MM.1S (cell line): ENCODE measurements at regions not wholly inside any gene's neighbourhood (a gene's known extent, or its start where the extent isn't known, plus 50 kb on each side); places are given as distances from the start of the nearest gene placed in this dataset.

Experiments
- DNase-seq: peaks from one replicate; pipeline ENCODE4 v3.0.0-alpha.2; 2015
- H2AFZ ChIP-seq: fragments of 300-600 bp; sonication (generic); 2 replicates; pipeline ENCODE4 v1.6.0; 2016; ENCODE audit warnings: antibody characterized with exemption, low read length
- H3F3A ChIP-seq: fragments of 300-600 bp; sonication (generic); 2 replicates; pipeline ENCODE4 v1.6.1; 2016; ENCODE audit warnings: mild to moderate bottlenecking, antibody characterized with exemption, low read length, moderate library complexity, mixed read lengths; ENCODE audit not compliant: insufficient read depth
- H3K27ac ChIP-seq: fragments of 300-600 bp; sonication (generic); 2 replicates; pipeline ENCODE4 v1.5.1; 2016; ENCODE audit warnings: mild to moderate bottlenecking, low read length
- H3K27me3 ChIP-seq: fragments of 300-600 bp; sonication (generic); replicated peaks from 2 replicates; pipeline ENCODE4 v1.6.0; 2016; ENCODE audit warnings: low read length; ENCODE audit not compliant: insufficient read depth
- H3K36me3 ChIP-seq: fragments of 300-600 bp; sonication (generic); replicated peaks from 2 replicates; pipeline ENCODE4 v1.6.1; 2016; ENCODE audit warnings: mild to moderate bottlenecking, low read length, mixed read lengths; ENCODE audit not compliant: insufficient read depth
- H3K4me1 ChIP-seq: fragments of 300-600 bp; sonication (generic); 2 replicates; pipeline ENCODE4 v1.6.1; 2016; ENCODE audit warnings: low read length, mixed read lengths
- H3K4me2 ChIP-seq: fragments of 300-600 bp; sonication (generic); 2 replicates; pipeline ENCODE4 v1.6.0; 2016; ENCODE audit warnings: low read depth, low read length
- H3K4me3 ChIP-seq: fragments of 300-600 bp; sonication (generic); 2 replicates; pipeline ENCODE4 v1.5.1; 2016; ENCODE audit warnings: low read length, mixed read lengths
- H3K79me2 ChIP-seq: fragments of 300-600 bp; sonication (generic); 2 replicates; pipeline ENCODE4 v1.6.1; 2016; ENCODE audit warnings: mixed run types, low read length, mixed read lengths
- H3K9ac ChIP-seq: fragments of 300-600 bp; sonication (generic); 2 replicates; pipeline ENCODE4 v1.6.1; 2016; ENCODE audit warnings: low read length, mixed read lengths
- H3K9me2 ChIP-seq: fragments of 300-600 bp; sonication (generic); replicated peaks from 2 replicates; pipeline ENCODE4 v1.6.1; 2016; ENCODE audit warnings: mild to moderate bottlenecking, low read length, mixed read lengths; ENCODE audit not compliant: insufficient read depth
- H3K9me3 ChIP-seq: fragments of 300-600 bp; sonication (generic); replicated peaks from 2 replicates; pipeline ENCODE4 v1.6.1; 2016; ENCODE audit warnings: mild to moderate bottlenecking, low read length, mixed read lengths; ENCODE audit not compliant: insufficient read depth
- H4K20me1 ChIP-seq: fragments of 300-600 bp; sonication (generic); 2 replicates; pipeline ENCODE4 v1.6.1; 2016; ENCODE audit warnings: mild to moderate bottlenecking, low read length, moderate library complexity, mixed read lengths; ENCODE audit not compliant: insufficient read depth
- EZH2 ChIP-seq: fragments of 300-600 bp; sonication (generic); optimal IDR thresholded peaks from 2 replicates; pipeline ENCODE3; 2017; ENCODE audit warnings: low read depth, mild to moderate bottlenecking, antibody characterized with exemption, low read length, mixed read lengths
- EZH2phosphoT487 ChIP-seq: fragments of 300-600 bp; sonication (generic); IDR thresholded peaks from 2 replicates; pipeline ENCODE4 v1.6.1; 2018; ENCODE audit warnings: antibody characterized with exemption, low read length
- TF ChIP-seq, protein P1 (sequence below): fragments of 300-600 bp; sonication (generic); IDR thresholded peaks from 2 replicates; pipeline ENCODE4 v1.5.1; 2016; ENCODE audit warnings: antibody characterized with exemption, low read length, mixed read lengths

DNA sequence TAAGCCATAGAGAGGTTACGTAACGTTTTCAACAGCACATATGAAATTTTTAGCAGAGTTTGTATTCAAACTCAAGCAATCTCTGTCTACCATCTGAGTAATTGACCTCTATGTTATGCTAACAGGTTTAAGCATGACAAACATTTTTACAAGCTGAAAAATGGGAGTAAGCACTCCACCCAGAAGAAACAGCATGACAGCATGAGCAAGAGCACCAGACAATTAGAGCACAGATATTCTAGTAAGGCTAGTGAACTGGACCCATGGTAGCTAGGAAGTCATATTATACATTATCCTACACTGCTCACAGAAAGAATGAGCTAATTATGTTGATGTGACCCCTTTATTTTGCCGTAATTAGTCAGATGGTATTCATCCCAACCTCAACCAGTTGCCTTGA lies 200.5 kb downstream of the PABPC4L start:
- Histone ChIP-seq H3K9ac (no peak overlapping the region), H3K9me3 (no peaks in the 10 kb centered on the region), H3K27ac (no peak overlapping the region), H2AFZ (no peak overlapping the region), H3K27me3 (no peaks in the 10 kb centered on the region), H3K79me2 (no peaks in the 10 kb centered on the region), H3K4me2 (no peak overlapping the region), H3F3A (no peaks in the 10 kb centered on the region), H3K4me1 (no peaks in the 10 kb centered on the region), H3K4me3 (no peak overlapping the region), H3K9me2 (no peaks in the 10 kb centered on the region), H3K36me3 (no peaks in the 10 kb centered on the region), H4K20me1 (no peaks in the 10 kb centered on the region)
- DNase-seq = no peak
- TF ChIP-seq, protein P1, sequence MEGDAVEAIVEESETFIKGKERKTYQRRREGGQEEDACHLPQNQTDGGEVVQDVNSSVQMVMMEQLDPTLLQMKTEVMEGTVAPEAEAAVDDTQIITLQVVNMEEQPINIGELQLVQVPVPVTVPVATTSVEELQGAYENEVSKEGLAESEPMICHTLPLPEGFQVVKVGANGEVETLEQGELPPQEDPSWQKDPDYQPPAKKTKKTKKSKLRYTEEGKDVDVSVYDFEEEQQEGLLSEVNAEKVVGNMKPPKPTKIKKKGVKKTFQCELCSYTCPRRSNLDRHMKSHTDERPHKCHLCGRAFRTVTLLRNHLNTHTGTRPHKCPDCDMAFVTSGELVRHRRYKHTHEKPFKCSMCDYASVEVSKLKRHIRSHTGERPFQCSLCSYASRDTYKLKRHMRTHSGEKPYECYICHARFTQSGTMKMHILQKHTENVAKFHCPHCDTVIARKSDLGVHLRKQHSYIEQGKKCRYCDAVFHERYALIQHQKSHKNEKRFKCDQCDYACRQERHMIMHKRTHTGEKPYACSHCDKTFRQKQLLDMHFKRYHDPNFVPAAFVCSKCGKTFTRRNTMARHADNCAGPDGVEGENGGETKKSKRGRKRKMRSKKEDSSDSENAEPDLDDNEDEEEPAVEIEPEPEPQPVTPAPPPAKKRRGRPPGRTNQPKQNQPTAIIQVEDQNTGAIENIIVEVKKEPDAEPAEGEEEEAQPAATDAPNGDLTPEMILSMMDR = no peak
- TF ChIP-seq EZH2 = no peak

DNA sequence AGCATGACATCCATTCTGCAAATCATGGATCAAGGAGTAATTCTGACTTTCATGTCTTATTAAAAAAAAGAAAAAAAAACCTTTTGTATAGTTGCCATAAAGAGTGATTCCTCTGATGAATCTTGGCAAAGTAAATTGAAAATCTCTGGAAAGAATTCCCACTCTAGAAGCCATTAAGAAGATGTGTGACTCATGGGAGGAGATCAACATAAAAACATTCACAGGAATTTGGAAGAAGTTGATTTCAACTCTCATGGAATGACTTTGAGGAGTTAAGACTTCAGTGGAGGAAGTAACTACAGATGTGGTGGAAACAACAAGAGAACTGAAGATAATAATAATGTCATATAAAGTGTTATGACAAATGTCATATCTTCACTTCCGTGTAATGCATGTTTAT lies 204.2 kb downstream of the PABPC4L start:
- Histone ChIP-seq H3K27me3 (no peaks in the 10 kb centered on the region), H3K9ac (no peak overlapping the region), H3K9me3 (no peaks in the 10 kb centered on the region), H3K4me3 (no peak overlapping the region), H3K4me1 (no peaks in the 10 kb centered on the region), H3K27ac (no peak overlapping the region), H3K9me2 (no peaks in the 10 kb centered on the region), H3F3A (no peaks in the 10 kb centered on the region), H3K4me2 (no peak overlapping the region), H4K20me1 (no peaks in the 10 kb centered on the region), H2AFZ (no peak overlapping the region), H3K36me3 (no peaks in the 10 kb centered on the region), H3K79me2 (no peaks in the 10 kb centered on the region)
- TF ChIP-seq EZH2phosphoT487 = no peak
- TF ChIP-seq, protein P1 = no peak
- TF ChIP-seq EZH2 = no peak
- no peak for DNase-seq

DNA sequence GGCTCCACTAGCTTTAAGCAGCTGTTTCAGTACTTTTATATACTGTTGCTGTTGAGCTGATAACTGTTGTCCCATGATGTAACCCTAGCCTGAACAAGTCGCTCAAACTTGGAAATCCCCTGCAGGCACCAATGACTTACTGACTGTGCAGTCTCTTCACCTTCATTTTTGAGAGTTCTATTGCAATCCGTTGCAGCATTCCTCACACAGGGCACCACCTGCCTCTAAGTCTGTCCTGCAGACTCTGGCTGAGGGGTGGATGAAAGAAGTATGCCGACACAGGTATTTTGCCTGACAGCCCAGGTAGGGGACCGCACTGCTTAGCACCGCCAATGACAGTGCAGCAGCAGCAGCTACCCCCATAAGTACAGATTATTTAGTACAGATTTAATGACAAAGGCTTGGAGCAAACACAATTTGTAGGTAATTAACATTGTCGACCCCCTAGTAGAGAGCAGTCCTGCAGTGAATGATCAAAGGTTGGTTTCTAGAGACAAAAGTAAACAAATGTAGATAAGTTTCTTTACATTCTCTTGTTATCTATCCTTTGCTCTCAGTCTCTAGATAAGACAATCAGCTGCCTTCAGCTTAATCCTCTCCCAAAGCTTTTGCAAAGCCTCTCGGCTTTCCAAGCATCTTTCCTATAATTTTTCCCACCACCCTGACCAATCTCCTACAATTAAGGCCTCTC lies 205.0 kb downstream of the PABPC4L start:
- Histone ChIP-seq H3K36me3 (no peaks in the 10 kb centered on the region), H3K27ac (no peak overlapping the region), H3K9ac (no peak overlapping the region), H3K4me2 (no peak overlapping the region), H3K9me2 (no peaks in the 10 kb centered on the region), H3K4me1 (no peaks in the 10 kb centered on the region), H3K9me3 (no peaks in the 10 kb centered on the region), H3K4me3 (no peak overlapping the region), H2AFZ (no peak overlapping the region), H3F3A (no peaks in the 10 kb centered on the region), H3K79me2 (no peaks in the 10 kb centered on the region), H3K27me3 (no peaks in the 10 kb centered on the region), H4K20me1 (no peaks in the 10 kb centered on the region)
- DNase-seq = no peak
- TF ChIP-seq EZH2phosphoT487 (no peak), EZH2 (no peak)
- TF ChIP-seq, protein P1 = no peak
